ENCODE measurements at regions not wholly inside any gene's neighbourhood (a gene's known extent, or its start where the extent isn't known, plus 50 kb on each side); places are given as distances from the start of the nearest gene placed in this dataset.

- H3K27me3 ChIP-seq = no peaks in the 10 kb centered on the region
- no peaks in the 10 kb centered on the region for H3K4me1 ChIP-seq
- DNase-seq (no peak), ATAC-seq (no peak)
- H3K4me3 ChIP-seq = no peak overlapping the region
- no peaks in the 10 kb centered on the region for H3K9me3 ChIP-seq
- no peak overlapping the region for H3K27ac ChIP-seq
- no peaks in the 10 kb centered on the region for H3K36me3 ChIP-seq
- intact Hi-C loops (cut with DNase I) = no loop called here
- TF ChIP-seq CTCF (IDR thresholded peaks at IDR 0.05) = no peak
Measured at GRCh38 chr4:125121581-125121980, 193.2 kb upstream of the FAT4 start.

GRCh38 chr4:125116431-125116830 is 198.3 kb upstream of the FAT4 start:
- H3K27me3 ChIP-seq = no peaks in the 10 kb centered on the region
- H3K36me3 ChIP-seq = no peaks in the 10 kb centered on the region
- TF ChIP-seq CTCF (IDR thresholded peaks at IDR 0.05) = no peak
- no peaks in the 10 kb centered on the region for H3K4me1 ChIP-seq
- H3K4me3 ChIP-seq = no peak overlapping the region
- no peak for DNase-seq
- no peak for ATAC-seq
- H3K27ac ChIP-seq = no peak overlapping the region
- no peaks in the 10 kb centered on the region for H3K9me3 ChIP-seq
- intact Hi-C loops (cut with DNase I) = no loop called here

GRCh38 chr4:125115941-125116340 is 198.8 kb upstream of the FAT4 start:
- ATAC-seq = no peak
- TF ChIP-seq CTCF (IDR thresholded peaks at IDR 0.05) = no peak
- Histone ChIP-seq H3K9me3 (no peaks in the 10 kb centered on the region), H3K36me3 (no peaks in the 10 kb centered on the region), H3K27ac (no peak overlapping the region), H3K4me3 (no peak overlapping the region), H3K27me3 (no peaks in the 10 kb centered on the region), H3K4me1 (no peaks in the 10 kb centered on the region)
- no peak for DNase-seq
- intact Hi-C loops (cut with DNase I) = no loop called here

- H3K36me3 ChIP-seq = no peaks in the 10 kb centered on the region
- no peak for TF ChIP-seq CTCF (IDR thresholded peaks at IDR 0.05)
- H3K27me3 ChIP-seq = no peaks in the 10 kb centered on the region
- ATAC-seq = no peak
- no peak overlapping the region for H3K4me3 ChIP-seq
- H3K9me3 ChIP-seq = no peaks in the 10 kb centered on the region
- H3K4me1 ChIP-seq = no peaks in the 10 kb centered on the region
- no peak overlapping the region for H3K27ac ChIP-seq
- intact Hi-C loops (cut with DNase I) = no loop called here
- DNase-seq = no peak
Measured at GRCh38 chr4:125115476-125115875, 199.3 kb upstream of the FAT4 start.

GRCh38 chr4:125112536-125112935 is 202.2 kb upstream of the FAT4 start:
- DNase-seq (no peak), ATAC-seq (no peak)
- H3K27ac ChIP-seq = no peak overlapping the region
- no peaks in the 10 kb centered on the region for H3K36me3 ChIP-seq
- no peak for TF ChIP-seq CTCF (IDR thresholded peaks at IDR 0.05)
- H3K9me3 ChIP-seq = no peaks in the 10 kb centered on the region
- H3K27me3 ChIP-seq = no peaks in the 10 kb centered on the region
- no peaks in the 10 kb centered on the region for H3K4me1 ChIP-seq
- intact Hi-C loops (cut with DNase I) = no loop called here
- H3K4me3 ChIP-seq = no peak overlapping the region

- no peaks in the 10 kb centered on the region for H3K27me3 ChIP-seq
- no peak overlapping the region for H3K27ac ChIP-seq
- no peaks in the 10 kb centered on the region for H3K36me3 ChIP-seq
- ATAC-seq (no peak), DNase-seq (no peak)
- no peak overlapping the region for H3K4me3 ChIP-seq
- no peaks in the 10 kb centered on the region for H3K4me1 ChIP-seq
- TF ChIP-seq CTCF (IDR thresholded peaks at IDR 0.05) = no peak
- H3K9me3 ChIP-seq = no peaks in the 10 kb centered on the region
- intact Hi-C loops (cut with DNase I) = no loop called here
Measured at GRCh38 chr4:125111323-125111722, 203.4 kb upstream of the FAT4 start.
